IPS-18a (cell line): ENCODE measurements at regions not wholly inside any gene's neighbourhood (a gene's known extent, or its start where the extent isn't known, plus 50 kb on each side); places are given as distances from the start of the nearest gene placed in this dataset.

Experiments
- H3K27ac ChIP-seq: one replicate; pipeline ENCODE4 v1.5.1; 2013; ENCODE audit warnings: low read length
- H3K27me3 ChIP-seq: one replicate; pipeline ENCODE4 v1.6.1; 2013; ENCODE audit warnings: mild to moderate bottlenecking, low read length; ENCODE audit not compliant: control insufficient read depth, insufficient read depth
- H3K36me3 ChIP-seq: one replicate; pipeline ENCODE4 v1.6.1; 2013; ENCODE audit warnings: low read depth, low read length; ENCODE audit not compliant: control insufficient read depth
- H3K4me1 ChIP-seq: one replicate; pipeline ENCODE4 v1.6.1; 2013; ENCODE audit warnings: low read depth, low read length; ENCODE audit not compliant: control insufficient read depth
- H3K4me3 ChIP-seq: one replicate; pipeline ENCODE4 v1.5.1; 2013; ENCODE audit warnings: low read length
- H3K9ac ChIP-seq: one replicate; pipeline ENCODE4 v1.6.1; 2013; ENCODE audit warnings: mild to moderate bottlenecking, low read length, moderate library complexity
- H3K9me3 ChIP-seq: one replicate; pipeline ENCODE4 v1.6.1; 2013; ENCODE audit warnings: low read depth, low read length; ENCODE audit not compliant: control insufficient read depth

DNA sequence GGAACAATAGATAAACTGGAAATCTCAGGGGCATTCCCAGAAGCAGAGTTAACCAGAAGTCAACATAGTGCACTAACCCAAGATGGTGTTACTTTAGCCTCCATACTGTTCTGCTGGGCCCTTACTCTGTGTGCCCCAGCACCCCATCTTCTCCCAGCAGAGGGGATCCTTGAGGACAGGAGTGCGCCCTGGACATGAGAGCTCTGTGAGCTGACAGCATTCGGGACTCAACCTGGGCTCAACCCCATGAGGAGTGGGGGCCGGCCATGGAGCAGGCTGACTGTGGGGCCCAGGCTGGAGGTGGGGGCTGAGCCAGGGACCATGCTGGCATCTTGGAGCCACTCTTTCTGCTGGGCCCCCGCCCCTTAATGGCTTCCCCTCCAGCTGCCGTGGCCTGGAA lies 156.3 kb upstream of the HS6ST1 start:
- Histone ChIP-seq H3K4me3 (no peak overlapping the region), H3K9ac (no peak overlapping the region), H3K4me1 (no peaks in the 10 kb centered on the region), H3K9me3 (no peaks in the 10 kb centered on the region), H3K36me3 (no peaks in the 10 kb centered on the region), H3K27ac (no peak overlapping the region), H3K27me3 (no peaks in the 10 kb centered on the region)

DNA sequence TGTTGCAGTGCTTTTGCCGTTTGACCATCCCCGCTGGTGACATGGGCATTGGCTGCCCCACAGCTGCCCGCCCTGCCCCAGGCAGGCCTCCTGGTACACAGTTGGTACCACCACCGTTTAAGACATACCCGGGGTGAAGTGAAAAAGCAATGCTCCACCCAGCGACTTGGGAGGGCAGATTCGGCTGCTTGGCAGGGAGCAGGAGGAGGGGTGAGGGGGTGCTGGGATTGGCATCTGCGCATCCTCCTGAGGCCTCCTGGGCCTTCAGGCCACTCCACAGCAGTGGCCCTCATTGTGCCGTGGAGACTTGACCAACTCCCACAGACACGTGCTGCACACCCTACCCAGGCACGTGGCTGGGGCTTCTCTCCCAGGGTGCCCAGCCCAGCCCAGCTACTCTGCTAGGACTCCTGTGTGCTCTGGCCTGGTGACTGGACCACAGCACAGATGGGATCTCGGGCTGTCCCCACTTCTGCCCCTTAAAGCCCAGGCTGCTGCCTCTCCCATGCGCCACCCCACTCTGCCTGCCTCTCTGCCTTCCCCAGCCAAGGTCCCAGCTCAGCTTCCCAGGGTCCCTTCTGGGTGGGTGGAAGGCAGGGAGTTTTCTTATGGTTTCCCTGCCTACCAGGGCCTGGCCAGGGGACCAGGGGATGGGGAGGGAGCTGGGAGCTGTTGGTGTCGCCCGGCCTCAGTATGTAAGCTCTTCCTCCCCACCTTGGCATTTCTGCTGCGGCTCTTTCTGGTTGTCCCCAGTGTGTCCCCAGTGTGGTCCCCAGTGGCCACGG lies 157.0 kb upstream of the HS6ST1 start:
- no peak overlapping the region for H3K4me3 ChIP-seq
- no peak overlapping the region for H3K27ac ChIP-seq
- no peaks in the 10 kb centered on the region for H3K4me1 ChIP-seq
- no peaks in the 10 kb centered on the region for H3K27me3 ChIP-seq
- no peaks in the 10 kb centered on the region for H3K9me3 ChIP-seq
- no peaks in the 10 kb centered on the region for H3K36me3 ChIP-seq
- no peak overlapping the region for H3K9ac ChIP-seq

DNA sequence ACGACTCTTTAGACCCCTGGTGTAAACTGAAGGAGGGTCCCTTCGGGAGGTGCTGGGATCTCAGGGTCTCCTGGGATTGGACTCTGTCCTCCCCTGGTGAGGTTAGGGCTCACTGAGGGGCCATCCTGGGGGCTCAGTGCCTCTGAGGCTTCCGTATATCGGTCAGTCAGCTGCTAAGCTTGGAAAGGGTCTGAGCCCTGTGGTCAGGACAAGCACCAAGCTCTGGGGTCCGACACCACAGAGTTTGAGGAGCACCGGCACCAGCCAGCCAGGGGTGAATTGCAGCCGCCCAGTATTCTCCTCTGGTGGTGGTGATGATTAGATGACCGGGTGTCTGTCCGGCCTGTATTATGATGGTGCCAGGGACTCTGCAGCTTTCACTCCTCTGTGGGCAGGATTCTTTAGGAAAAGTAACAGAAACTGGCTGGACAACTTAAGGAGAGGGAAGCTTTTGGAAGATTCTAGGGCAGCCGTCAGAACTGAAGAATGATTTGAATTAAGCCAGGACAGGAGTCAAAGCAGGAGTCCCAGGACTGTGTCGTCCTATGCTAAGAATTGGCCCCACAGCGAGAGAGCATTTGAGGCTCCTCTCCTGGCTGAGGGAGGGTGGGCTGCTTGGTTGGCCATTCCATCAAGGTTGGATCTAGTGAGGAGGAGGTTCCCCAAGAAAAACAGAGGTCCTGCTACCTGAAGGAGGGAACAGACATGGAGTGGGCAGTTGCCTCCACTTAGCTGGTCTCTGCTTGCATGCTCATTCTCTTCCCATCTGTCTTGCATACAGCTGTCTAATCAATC lies 158.6 kb upstream of the HS6ST1 start:
- H3K36me3 ChIP-seq, result no peaks in the 10 kb centered on the region
- H3K27me3 ChIP-seq, result no peaks in the 10 kb centered on the region
- H3K4me1 ChIP-seq, result no peaks in the 10 kb centered on the region
- H3K27ac ChIP-seq, result no peak overlapping the region
- no peaks in the 10 kb centered on the region for H3K9me3 ChIP-seq
- no peak overlapping the region for H3K9ac ChIP-seq
- H3K4me3 ChIP-seq, result no peak overlapping the region

DNA sequence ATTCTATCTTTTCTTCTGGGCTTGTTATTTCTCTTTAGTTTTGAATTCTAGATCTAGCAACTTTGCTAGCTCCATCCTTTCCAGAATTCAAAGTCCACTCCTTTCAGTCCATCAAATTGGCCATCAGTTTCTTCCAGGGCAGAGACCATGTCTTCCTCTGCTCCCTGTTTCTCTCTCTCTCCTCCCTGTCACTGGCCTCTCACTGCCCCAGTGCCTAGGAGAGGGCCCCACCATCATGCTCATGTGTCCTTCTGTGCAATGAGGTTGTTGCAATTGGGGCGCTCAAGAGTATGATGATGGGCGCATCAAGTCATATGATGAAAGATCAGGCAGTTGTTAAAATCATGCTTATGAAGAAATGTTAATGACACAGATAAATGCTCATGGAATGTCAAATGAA lies 159.2 kb upstream of the HS6ST1 start:
- Histone ChIP-seq H3K36me3 (no peaks in the 10 kb centered on the region), H3K27me3 (no peaks in the 10 kb centered on the region), H3K4me3 (no peak overlapping the region), H3K4me1 (no peaks in the 10 kb centered on the region), H3K9me3 (no peaks in the 10 kb centered on the region), H3K9ac (no peak overlapping the region), H3K27ac (no peak overlapping the region)

DNA sequence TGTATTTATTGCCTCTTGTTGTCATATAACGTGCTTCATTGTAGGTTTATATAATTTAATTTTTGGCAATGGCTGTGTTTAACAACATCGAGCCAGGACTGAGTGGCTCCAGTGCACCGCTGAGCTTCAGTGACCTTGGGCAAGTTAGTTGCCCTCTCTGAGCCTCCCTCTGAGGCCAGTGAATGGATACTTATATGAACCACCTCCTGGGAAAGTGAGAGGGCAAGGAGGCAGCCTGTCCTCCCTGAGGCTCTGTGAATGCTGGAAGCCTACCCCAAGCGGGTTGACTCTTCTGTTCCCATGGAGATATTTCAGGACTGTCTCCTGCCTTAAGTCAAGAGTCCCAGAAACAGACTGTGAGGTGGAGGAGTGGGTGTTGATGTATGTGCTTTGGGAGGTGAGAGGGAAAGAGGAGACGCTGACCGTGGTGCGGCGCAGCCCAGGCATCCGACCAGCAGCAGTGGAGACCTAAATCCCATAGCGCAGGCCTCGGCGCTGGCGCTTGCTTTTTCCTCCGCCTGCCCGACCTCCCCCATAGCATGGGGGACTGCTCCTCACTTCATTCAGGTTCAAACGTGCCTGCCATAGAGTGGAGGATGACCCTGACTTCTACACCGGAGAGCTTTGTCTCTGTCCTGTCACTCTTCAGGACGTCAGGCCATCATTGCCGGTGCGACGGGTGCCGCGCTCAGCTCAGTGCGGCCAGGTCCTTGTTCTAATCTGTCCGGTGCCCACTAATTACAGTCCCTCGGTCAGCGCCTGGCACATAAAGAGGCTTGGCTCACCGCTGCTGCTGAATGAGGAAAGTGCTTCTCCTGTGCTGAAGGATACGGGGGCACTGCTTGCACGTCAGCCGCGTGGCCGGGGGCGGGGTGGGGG lies 167.3 kb upstream of the HS6ST1 start:
- no peak overlapping the region for H3K4me3 ChIP-seq
- peaks cover 29% of the 10 kb centered on the region for H3K4me1 ChIP-seq
- H3K36me3 ChIP-seq, result no peaks in the 10 kb centered on the region
- no peaks in the 10 kb centered on the region for H3K27me3 ChIP-seq
- H3K9me3 ChIP-seq, result no peaks in the 10 kb centered on the region
- no peak overlapping the region for H3K27ac ChIP-seq
- H3K9ac ChIP-seq, result no peak overlapping the region

DNA sequence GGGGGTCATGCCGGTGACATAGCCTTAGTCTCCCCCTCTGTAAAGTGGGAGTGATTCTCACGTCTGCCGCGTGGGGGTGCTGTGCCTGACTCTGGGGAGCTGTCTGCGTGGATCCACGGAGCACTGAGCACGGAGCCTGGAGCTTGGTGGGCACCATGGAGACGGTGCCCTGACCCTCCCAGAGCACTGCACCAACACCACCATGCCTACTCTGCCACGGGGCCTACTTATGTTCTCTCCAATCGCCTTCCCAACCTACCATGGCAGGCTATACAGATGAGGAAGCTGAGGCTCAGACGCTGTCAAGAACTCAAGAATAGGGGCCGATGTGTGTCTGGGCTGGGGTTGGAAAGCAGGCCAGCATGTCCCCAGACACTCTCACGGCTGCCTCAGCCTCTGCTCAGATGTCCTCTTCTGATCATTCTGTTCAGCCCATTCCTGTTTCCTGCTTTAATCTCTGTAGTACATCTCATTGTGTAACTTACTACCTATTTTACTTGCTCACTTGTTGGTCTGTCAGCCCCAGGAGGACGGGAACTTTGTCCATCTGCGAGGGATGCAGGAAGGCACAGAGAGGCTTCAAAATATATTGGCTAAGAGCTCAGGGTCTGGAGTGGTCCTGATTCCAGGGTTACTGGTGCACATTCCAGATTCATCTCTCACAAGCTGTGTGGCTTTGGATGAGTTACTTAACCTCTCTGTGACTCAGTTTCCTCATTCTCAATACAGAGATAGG lies 168.1 kb upstream of the HS6ST1 start:
- Histone ChIP-seq H3K9ac (no peak overlapping the region), H3K4me3 (no peak overlapping the region), H3K27me3 (no peaks in the 10 kb centered on the region), H3K36me3 (no peaks in the 10 kb centered on the region), H3K9me3 (no peaks in the 10 kb centered on the region), H3K27ac (no peak overlapping the region), H3K4me1 (peaks cover 37% of the 10 kb centered on the region)

DNA sequence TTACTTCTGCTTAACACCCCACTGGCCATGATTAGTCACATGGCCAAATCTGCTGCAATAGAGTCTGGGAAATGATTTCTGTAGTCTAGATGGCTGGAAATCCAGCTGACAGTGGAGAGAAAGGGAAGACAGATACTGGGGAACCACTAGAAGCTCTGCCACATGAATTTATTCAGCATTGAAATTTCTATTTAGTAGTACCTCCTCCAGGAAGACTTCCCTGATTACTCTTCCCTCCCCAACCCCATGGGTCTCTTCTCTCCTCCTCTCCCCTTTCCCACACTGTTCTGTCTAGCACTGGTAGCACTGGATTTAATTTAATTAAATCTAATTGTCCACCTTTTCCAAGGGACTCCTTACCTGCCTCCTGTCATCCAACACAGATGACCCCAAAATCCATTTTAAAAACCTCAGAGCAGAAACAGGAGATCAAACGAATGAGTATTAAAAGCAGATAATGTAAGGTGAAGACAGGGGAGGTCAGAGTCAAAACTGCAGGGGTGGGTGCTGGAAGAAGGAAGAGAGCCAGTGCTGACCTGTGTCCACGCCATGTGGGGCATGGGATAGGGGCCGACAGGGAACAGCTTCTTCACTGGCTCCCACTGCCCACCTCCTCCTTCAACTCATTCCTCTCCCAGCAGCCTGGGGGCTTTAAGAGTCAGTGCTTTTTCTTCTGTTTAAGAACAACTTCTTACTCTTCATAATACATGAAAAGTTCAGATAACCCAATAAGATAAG lies 169.2 kb upstream of the HS6ST1 start:
- Histone ChIP-seq H3K36me3 (no peaks in the 10 kb centered on the region), H3K9ac (no peak overlapping the region), H3K27ac (no peak overlapping the region), H3K4me3 (no peak overlapping the region), H3K4me1 (peaks cover 48% of the 10 kb centered on the region), H3K27me3 (no peaks in the 10 kb centered on the region), H3K9me3 (no peaks in the 10 kb centered on the region)

DNA sequence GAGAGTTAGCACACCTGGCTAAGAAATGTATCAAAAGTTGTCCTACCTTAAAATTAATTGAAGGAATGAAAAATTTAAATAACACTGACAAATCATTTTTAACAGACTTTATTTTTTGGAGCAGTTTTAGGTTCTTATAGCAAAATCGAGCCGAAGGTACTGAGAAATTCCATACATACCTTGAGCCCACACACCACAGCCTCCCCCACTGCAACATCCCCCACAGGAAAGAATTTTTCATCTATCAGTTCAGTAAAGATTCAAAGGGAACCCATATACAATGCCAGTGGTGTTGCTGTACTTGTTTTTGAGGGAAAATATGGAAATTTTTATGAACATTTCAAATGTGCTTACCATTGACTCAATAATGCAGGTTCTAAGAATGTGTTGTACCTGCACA lies 169.8 kb upstream of the HS6ST1 start:
- no peaks in the 10 kb centered on the region for H3K36me3 ChIP-seq
- peaks cover 49% of the 10 kb centered on the region for H3K4me1 ChIP-seq
- no peaks in the 10 kb centered on the region for H3K9me3 ChIP-seq
- H3K4me3 ChIP-seq, result no peak overlapping the region
- H3K9ac ChIP-seq, result no peak overlapping the region
- H3K27me3 ChIP-seq, result no peaks in the 10 kb centered on the region
- no peak overlapping the region for H3K27ac ChIP-seq

DNA sequence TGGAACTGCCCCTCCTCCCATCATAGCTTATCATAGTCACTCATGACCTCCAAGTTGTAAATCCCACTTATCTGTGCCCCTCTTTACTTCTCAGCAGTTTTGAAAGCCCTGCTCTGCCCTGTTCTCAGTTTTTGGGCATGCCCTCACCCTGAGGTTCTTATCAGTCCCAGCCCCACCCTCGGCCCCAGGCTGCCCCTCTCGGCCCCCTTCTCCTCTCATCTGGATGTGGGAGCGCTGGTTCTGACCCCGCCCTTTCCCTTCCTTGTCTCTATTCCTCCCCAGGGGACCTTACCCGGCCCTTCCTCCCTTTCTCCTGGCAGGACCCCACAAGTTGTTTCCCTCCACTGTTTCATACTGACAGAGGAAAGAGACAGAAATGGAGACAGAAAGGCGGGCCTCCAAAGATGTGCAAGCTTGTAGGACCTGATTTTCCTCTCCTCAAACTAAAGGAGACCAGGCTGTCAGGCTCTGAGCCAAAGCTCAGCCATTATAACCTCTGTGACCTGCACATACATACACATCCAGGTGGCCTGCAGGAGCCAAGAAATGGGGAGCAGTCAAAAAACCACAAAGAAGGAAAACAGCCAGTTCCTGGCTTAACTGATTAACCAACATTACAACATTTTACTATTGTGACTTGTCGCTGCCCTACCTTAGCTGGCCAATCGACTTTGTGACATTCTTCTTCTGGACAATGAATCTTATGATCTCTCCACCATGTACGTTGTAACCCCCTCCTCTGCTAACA lies 171.0 kb upstream of the HS6ST1 start:
- no peak overlapping the region for H3K9ac ChIP-seq
- H3K27me3 ChIP-seq, result no peaks in the 10 kb centered on the region
- no peak overlapping the region for H3K4me3 ChIP-seq
- H3K9me3 ChIP-seq, result no peaks in the 10 kb centered on the region
- peaks cover 49% of the 10 kb centered on the region for H3K4me1 ChIP-seq
- H3K36me3 ChIP-seq, result no peaks in the 10 kb centered on the region
- H3K27ac ChIP-seq, result no peak overlapping the region

DNA sequence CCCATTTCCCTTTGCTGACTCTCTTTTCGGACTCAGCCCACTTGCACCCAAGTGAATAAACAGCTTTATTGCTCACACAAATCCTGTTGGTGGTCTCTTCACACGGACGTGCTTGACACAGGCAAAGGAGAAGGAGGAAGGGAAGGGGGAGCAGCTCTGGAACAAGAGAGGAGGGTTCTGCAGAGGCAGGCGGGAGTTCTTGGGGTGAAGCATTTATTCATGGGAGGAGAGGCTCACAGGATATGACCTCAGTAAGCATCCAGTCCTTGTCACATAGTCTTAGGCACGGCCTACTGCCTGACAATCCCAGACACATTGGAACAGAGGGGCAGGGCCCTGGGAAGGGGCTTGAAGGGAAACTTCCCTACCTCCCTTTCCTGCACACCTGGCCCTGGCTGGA lies 171.7 kb upstream of the HS6ST1 start:
- H3K4me1 ChIP-seq, result peaks cover 49% of the 10 kb centered on the region
- H3K36me3 ChIP-seq, result no peaks in the 10 kb centered on the region
- H3K9me3 ChIP-seq, result no peaks in the 10 kb centered on the region
- no peak overlapping the region for H3K9ac ChIP-seq
- no peaks in the 10 kb centered on the region for H3K27me3 ChIP-seq
- no peak overlapping the region for H3K27ac ChIP-seq
- no peak overlapping the region for H3K4me3 ChIP-seq
